WERI-Rb-1 (cell line): ENCODE measurements at regions not wholly inside any gene's neighbourhood (a gene's known extent, or its start where the extent isn't known, plus 50 kb on each side); places are given as distances from the start of the nearest gene placed in this dataset.

Source experiments
- DNase-seq: peaks from one replicate; pipeline ENCODE4 v3.0.0-alpha.2; 2020
- H3K27ac ChIP-seq: fragments of 250-450 bp; sonication (Bioruptor Pico); 2 replicates; pipeline ENCODE4 v1.5.1; 2020; ENCODE audit warnings: mild to moderate bottlenecking, moderate library complexity
- H3K27me3 ChIP-seq: fragments of 250-450 bp; sonication (Bioruptor Pico); 2 replicates; pipeline ENCODE4 v1.5.1; 2021; ENCODE audit warnings: mild to moderate bottlenecking, low read depth, moderate library complexity; ENCODE audit not compliant: insufficient read depth, severe bottlenecking
- H3K36me3 ChIP-seq: fragments of 250-450 bp; sonication (Bioruptor Pico); 2 replicates; pipeline ENCODE4 v1.5.1; 2020; ENCODE audit warnings: mild to moderate bottlenecking, moderate library complexity
- H3K4me3 ChIP-seq: 2 replicates; pipeline ENCODE4 v1.5.1; 2011; ENCODE audit warnings: low read depth, mild to moderate bottlenecking, control low read depth, low read length
- H3K9me3 ChIP-seq: fragments of 250-450 bp; sonication (Bioruptor Pico); 2 replicates; pipeline ENCODE4 v1.5.1; 2021; ENCODE audit warnings: mild to moderate bottlenecking, moderate library complexity; ENCODE audit not compliant: severe bottlenecking
- CTCF ChIP-seq: IDR thresholded peaks from 2 replicates; pipeline ENCODE4 v1.5.1; 2011; ENCODE audit warnings: low read depth, mild to moderate bottlenecking, control low read depth, inconsistent platforms, low read length

GRCh38 chr10:109701633-109702215, 221.6 kb downstream of the XPNPEP1 start:
- H3K36me3 ChIP-seq: no peaks in the 10 kb centered on the region
- no peak for TF ChIP-seq CTCF
- no peak overlapping the region for H3K4me3 ChIP-seq
- DNase-seq: no peak
- no peak overlapping the region for H3K27ac ChIP-seq
- H3K27me3 ChIP-seq: no peaks in the 10 kb centered on the region
- no peaks in the 10 kb centered on the region for H3K9me3 ChIP-seq

- H3K36me3 ChIP-seq: no peaks in the 10 kb centered on the region
- no peaks in the 10 kb centered on the region for H3K27me3 ChIP-seq
- no peak overlapping the region for H3K4me3 ChIP-seq
- H3K27ac ChIP-seq: no peak overlapping the region
- no peak for DNase-seq
- no peak for TF ChIP-seq CTCF
- no peaks in the 10 kb centered on the region for H3K9me3 ChIP-seq
These were observed 224.2 kb downstream of the XPNPEP1 start for GRCh38 chr10:109698882-109699664.

GRCh38 chr10:109698086-109698485, 225.2 kb downstream of the XPNPEP1 start:
- Histone ChIP-seq H3K27me3 (no peaks in the 10 kb centered on the region), H3K27ac (no peak overlapping the region), H3K36me3 (no peaks in the 10 kb centered on the region), H3K4me3 (no peak overlapping the region), H3K9me3 (no peaks in the 10 kb centered on the region)
- no peak for DNase-seq
- no peak for TF ChIP-seq CTCF

GRCh38 chr10:109696981-109697775, 226.1 kb downstream of the XPNPEP1 start:
- Histone ChIP-seq H3K27ac (no peak overlapping the region), H3K9me3 (no peaks in the 10 kb centered on the region), H3K27me3 (no peaks in the 10 kb centered on the region), H3K4me3 (no peak overlapping the region), H3K36me3 (no peaks in the 10 kb centered on the region)
- DNase-seq: no peak
- no peak for TF ChIP-seq CTCF

- H3K9me3 ChIP-seq: no peaks in the 10 kb centered on the region
- no peak overlapping the region for H3K4me3 ChIP-seq
- no peak for DNase-seq
- H3K27me3 ChIP-seq: no peaks in the 10 kb centered on the region
- TF ChIP-seq CTCF: no peak
- H3K36me3 ChIP-seq: no peaks in the 10 kb centered on the region
- no peak overlapping the region for H3K27ac ChIP-seq
These were observed 226.8 kb downstream of the XPNPEP1 start for GRCh38 chr10:109696462-109696861.
